SKM-1 (cell line): ENCODE measurements at regions not wholly inside any gene's neighbourhood (a gene's known extent, or its start where the extent isn't known, plus 50 kb on each side); places are given as distances from the start of the nearest gene placed in this dataset.

ENCODE experiments used
- DNase-seq: peaks from one replicate; lab custom pipeline; 2025; ENCODE audit not compliant: unreplicated experiment; lab: John Stamatoyannopoulos, UW

GRCh38 chr12:13451776-13452175, 255.2 kb downstream of the EMP1 start:
- no peak for DNase-seq

GRCh38 chr12:13450231-13451080, 253.9 kb downstream of the EMP1 start:
- no peak for DNase-seq

- no peak for DNase-seq
These were observed 247.6 kb downstream of the EMP1 start for GRCh38 chr12:13444076-13444475.

- DNase-seq, result no peak
These were observed 247.0 kb downstream of the EMP1 start for GRCh38 chr12:13443498-13443897.

GRCh38 chr12:13443028-13443427, 246.5 kb downstream of the EMP1 start:
- no peak for DNase-seq

- DNase-seq, result no peak
These were observed 245.9 kb downstream of the EMP1 start for GRCh38 chr12:13442457-13442856.

- no peak for DNase-seq
These were observed 244.3 kb downstream of the EMP1 start for GRCh38 chr12:13440844-13441243.

- DNase-seq, result no peak
These were observed 241.0 kb downstream of the EMP1 start for GRCh38 chr12:13437541-13437940.

- no peak for DNase-seq
These were observed 240.3 kb downstream of the EMP1 start for GRCh38 chr12:13436696-13437391.

- DNase-seq, result no peak
These were observed 239.7 kb downstream of the EMP1 start for GRCh38 chr12:13436182-13436581.

GRCh38 chr12:13435235-13435933, 238.9 kb downstream of the EMP1 start:
- no peak for DNase-seq

- DNase-seq, result no peak
These were observed 237.2 kb downstream of the EMP1 start for GRCh38 chr12:13433768-13434167.

- DNase-seq, result no peak
These were observed 234.5 kb downstream of the EMP1 start for GRCh38 chr12:13431041-13431440.

GRCh38 chr12:13428538-13429265, 232.2 kb downstream of the EMP1 start:
- DNase-seq, result no peak

GRCh38 chr12:13425766-13426165, 229.2 kb downstream of the EMP1 start:
- DNase-seq, result no peak

- DNase-seq, result no peak
These were observed 225.8 kb downstream of the EMP1 start for GRCh38 chr12:13422291-13422690.

- no peak for DNase-seq
These were observed 221.0 kb downstream of the EMP1 start for GRCh38 chr12:13417516-13417915.

GRCh38 chr12:13411287-13411686, 214.8 kb downstream of the EMP1 start:
- DNase-seq, result no peak

GRCh38 chr12:13405961-13406703, 209.6 kb downstream of the EMP1 start:
- no peak for DNase-seq
